Fibroblast of skin of back (primary cell): ENCODE measurements at regions not wholly inside any gene's neighbourhood (a gene's known extent, or its start where the extent isn't known, plus 50 kb on each side); places are given as distances from the start of the nearest gene placed in this dataset.
"Not testable (repeated sequence)": the region's sequence is repeated elsewhere in the genome, so short reads cannot be mapped to it uniquely, and the experiment has no call there.

Experiments used
- DNase-seq: peaks from one replicate; pipeline ENCODE4 v3.0.0-alpha.2; 2013

GRCh38 chr16:22683258-22683657, 130.7 kb upstream of the HS3ST2 start:
- DNase-seq: no peak

- DNase-seq: no peak
These were observed 130.0 kb upstream of the HS3ST2 start for GRCh38 chr16:22683730-22684573.

- DNase-seq: no peak
These were observed 129.1 kb upstream of the HS3ST2 start for GRCh38 chr16:22684574-22685458.

GRCh38 chr16:22685459-22685830, 128.5 kb upstream of the HS3ST2 start:
- DNase-seq: no peak

GRCh38 chr16:22687031-22687530, 126.9 kb upstream of the HS3ST2 start:
- DNase-seq: no peak

- DNase-seq: no peak
These were observed 125.5 kb upstream of the HS3ST2 start for GRCh38 chr16:22688463-22688862.

- DNase-seq: no peak
These were observed 125.0 kb upstream of the HS3ST2 start for GRCh38 chr16:22688930-22689329.

GRCh38 chr16:22691335-22691734, 122.6 kb upstream of the HS3ST2 start:
- DNase-seq: no peak

GRCh38 chr16:22692034-22692433, 121.9 kb upstream of the HS3ST2 start:
- peak; percentile 40 for DNase-seq

GRCh38 chr16:22692916-22693637, 120.9 kb upstream of the HS3ST2 start:
- peak; percentile 29 for DNase-seq

- no peak for DNase-seq
These were observed 120.2 kb upstream of the HS3ST2 start for GRCh38 chr16:22693638-22694340.

GRCh38 chr16:22694887-22695382, 119.0 kb upstream of the HS3ST2 start:
- peak; percentile 95 for DNase-seq

- DNase-seq: not testable (repeated sequence)
These were observed 118.2 kb upstream of the HS3ST2 start for GRCh38 chr16:22695773-22696172.

GRCh38 chr16:22699356-22699755, 114.6 kb upstream of the HS3ST2 start:
- DNase-seq: no peak

- DNase-seq: no peak
These were observed 108.2 kb upstream of the HS3ST2 start for GRCh38 chr16:22705799-22706198.

- no peak for DNase-seq
These were observed 103.6 kb upstream of the HS3ST2 start for GRCh38 chr16:22710326-22710725.

- no peak for DNase-seq
These were observed 102.1 kb upstream of the HS3ST2 start for GRCh38 chr16:22711847-22712246.

GRCh38 chr16:22712471-22712870, 101.5 kb upstream of the HS3ST2 start:
- DNase-seq: no peak

- not testable (repeated sequence) for DNase-seq
These were observed 95.4 kb upstream of the HS3ST2 start for GRCh38 chr16:22718598-22718997.

- no peak for DNase-seq
These were observed 94.0 kb upstream of the HS3ST2 start for GRCh38 chr16:22719945-22720344.

GRCh38 chr16:22721511-22722100, 92.4 kb upstream of the HS3ST2 start:
- no peak for DNase-seq
